NCI-H524 treated with DMSO at 0.1 percent for 48 hours (cell line): ENCODE measurements at regions not wholly inside any gene's neighbourhood (a gene's known extent, or its start where the extent isn't known, plus 50 kb on each side); places are given as distances from the start of the nearest gene placed in this dataset.

ENCODE experiments used
- DNase-seq: peaks from one replicate; lab custom pipeline; 2025; lab: John Stamatoyannopoulos, UW

DNA sequence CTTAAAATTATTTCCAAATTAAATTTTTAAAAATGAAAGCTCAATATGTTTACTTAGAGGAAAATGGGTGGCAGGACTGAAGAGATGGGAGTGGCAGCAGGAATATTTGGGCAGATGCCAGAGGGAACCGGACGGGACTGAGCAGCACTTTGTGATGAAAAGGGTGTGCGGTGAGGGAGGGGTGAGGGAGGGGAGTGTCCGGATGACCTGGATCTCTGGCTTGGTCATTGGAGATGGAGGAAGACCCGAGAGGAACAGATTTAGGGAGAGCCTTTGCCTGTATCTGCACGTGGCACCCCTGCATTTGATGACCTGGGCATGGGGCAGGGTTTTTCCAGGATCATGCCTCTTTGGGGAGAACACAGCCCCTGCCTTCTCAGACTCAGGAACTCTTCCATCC lies 201.1 kb upstream of the MVB12B start:
- no peak for DNase-seq

DNA sequence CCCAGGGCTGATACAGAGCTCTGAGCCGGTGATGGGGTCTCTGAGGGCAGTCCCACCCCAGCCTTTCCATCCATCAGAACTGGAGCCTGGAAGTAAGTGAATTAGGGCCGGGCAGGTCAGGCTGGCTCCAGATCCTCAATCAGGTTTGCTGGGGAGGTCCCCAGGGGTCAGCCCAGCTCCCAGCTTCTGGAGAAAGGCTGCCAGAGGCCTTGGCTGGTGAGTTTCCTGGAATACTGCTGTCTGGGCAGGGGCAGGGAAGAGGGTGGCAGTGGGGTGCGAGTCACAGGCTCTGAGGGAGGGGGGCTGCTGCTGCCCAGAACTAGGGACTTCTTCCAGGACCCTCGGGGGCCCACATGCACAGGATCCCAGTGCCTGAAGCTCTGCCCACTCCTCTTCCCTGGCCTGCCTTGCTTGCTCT lies 200.6 kb upstream of the MVB12B start:
- no peak for DNase-seq

DNA sequence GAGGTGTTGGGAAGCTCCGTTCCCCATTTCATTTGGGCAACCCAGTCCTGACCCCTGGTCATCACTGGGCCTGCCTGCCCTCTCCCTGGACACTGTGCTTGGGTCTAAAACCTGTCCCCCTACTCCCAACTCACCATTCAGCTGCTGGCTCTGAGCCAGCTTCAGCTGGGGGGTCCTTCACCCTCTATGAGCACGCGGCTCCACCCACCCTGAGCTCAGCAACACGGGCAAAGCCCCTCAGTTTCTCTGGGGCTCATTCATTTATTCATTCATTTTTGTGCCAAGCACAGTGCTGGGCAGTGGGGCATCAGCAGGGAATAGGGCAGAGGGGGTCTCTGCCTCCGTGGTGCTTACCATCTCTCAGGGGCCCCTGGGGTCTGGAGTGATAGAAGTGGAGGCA lies 199.8 kb upstream of the MVB12B start:
- no peak for DNase-seq

DNA sequence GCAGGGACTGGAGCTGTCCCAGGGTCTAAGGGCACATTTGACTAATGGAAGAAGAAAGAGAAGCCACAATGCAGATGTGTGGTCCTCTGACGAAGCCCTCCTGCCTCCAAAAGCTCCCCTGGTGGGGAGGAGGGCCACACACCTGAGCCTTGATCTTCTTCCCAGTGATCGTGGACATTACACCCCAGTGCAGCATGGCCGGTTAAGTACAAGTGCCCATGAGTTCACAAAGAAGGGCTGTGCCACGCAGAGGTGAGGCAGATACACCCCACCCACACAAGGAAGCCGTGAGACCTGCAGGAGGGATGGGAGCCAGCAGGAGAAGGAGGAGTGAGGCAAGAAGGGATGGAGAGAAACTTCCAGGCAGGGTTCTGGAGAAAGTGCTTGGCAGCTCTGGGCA lies 199.0 kb upstream of the MVB12B start:
- no peak for DNase-seq

DNA sequence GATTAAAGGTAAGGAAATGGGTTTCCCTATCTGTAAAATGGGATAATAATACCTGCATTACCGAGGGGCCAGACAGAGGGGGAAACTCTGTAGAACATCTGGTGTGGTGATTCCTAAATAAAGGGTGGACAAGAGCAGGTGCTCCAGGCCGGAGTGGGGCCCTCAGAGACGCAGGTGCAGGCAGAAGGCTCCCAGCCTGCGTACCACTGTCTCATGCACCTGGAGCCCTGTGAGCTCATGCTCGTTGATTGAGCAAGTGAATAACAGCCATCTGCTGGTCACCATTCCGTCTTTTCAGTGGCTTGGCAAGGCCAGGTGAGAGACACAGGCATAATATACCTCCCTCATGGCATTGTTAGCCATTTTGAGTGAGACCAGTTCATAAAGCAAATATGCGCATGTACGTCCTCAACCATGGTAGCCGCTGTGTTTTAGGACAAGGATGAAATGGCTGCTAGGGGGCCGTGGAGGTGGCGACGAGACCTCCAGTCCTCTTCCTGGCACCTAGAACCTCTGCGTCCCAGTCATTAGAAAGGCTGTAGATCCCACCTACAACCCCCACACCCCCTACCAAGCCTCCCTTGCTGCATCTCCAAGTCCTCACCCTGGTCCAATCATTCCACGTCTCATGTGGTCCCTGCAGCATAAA lies 198.0 kb upstream of the MVB12B start:
- no peak for DNase-seq

DNA sequence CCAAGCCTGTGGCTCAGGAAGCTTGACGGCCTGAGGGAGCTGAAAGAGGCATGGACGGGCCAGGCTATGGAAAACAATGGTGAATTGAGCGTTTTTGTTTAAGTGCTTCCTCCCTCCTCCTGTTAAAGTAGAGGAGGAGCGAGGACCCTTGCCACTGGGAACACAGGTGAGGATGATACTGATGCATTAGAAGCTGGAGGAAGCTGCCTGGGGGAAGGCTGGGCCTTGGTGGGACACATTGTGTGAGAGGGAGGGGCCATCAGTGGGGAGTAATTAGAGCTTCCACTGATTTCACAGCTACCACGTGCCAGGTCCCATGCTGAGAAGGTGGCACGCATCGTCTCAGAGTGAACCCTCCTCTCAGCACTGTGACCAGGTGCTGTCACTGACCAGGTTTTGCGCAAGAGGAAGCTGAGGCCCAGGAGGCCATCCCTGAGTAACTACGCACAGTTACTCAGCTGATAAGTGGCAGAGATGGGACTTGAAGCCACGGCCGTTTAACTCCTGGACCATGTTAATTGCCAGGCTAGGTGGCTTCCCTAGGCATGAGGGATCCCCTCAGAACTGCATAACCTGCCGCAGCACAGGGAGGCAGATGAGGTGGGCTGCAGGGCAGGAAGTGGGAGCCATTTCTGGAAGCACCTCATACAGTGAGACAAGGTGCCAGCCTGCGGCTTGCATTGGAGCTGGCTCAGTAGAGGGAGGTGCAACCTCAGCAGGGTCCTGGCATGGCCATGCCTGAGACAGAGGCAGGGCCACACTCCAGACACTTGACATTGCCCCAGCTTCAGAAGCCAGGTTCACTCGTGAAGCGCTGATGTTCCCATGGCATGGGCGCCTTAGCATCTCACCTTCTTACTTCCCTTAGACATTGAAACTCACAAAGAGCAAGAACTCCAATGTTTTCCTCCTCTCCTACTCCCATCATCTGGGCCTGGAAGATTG lies 195.3 kb upstream of the MVB12B start:
- DNase-seq = no peak

DNA sequence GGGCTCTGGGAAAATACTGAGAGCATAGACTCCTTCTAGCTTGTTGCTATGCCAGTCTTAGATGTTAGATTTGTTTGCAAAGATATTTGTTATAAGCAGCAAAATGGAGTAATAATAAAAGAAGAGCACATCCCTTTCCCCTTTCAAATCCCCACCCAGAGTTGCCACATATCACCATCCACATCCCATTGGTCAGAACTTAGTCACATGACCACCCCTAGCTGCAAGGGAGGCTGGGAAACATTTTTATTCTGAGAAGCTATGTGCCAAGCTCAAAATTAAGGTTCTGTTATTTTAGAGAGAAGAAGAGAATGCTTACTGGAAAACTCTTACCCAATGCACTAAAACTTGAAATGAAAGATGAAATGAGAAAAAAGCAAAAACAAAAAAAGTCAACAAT lies 193.9 kb upstream of the MVB12B start:
- DNase-seq = no peak

DNA sequence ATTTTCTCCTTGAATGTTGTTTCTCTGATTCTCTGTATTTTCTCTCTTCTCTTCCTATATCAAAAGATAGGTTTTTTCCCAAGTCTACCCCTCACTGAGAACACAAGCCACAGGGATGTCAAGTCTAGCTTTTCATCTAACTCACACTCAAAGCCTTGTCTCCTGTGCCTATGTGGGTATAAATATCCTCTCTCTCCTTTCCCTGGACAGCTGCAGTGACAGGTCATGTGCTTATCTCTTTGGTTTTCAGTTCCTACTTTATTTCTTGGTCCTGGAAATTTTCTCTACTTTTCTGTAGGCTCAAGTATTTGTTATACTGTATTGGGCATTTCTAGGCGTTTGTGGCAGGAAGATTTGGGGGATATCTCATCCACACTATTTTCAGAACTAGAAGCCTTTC lies 182.4 kb upstream of the MVB12B start:
- no peak for DNase-seq

DNA sequence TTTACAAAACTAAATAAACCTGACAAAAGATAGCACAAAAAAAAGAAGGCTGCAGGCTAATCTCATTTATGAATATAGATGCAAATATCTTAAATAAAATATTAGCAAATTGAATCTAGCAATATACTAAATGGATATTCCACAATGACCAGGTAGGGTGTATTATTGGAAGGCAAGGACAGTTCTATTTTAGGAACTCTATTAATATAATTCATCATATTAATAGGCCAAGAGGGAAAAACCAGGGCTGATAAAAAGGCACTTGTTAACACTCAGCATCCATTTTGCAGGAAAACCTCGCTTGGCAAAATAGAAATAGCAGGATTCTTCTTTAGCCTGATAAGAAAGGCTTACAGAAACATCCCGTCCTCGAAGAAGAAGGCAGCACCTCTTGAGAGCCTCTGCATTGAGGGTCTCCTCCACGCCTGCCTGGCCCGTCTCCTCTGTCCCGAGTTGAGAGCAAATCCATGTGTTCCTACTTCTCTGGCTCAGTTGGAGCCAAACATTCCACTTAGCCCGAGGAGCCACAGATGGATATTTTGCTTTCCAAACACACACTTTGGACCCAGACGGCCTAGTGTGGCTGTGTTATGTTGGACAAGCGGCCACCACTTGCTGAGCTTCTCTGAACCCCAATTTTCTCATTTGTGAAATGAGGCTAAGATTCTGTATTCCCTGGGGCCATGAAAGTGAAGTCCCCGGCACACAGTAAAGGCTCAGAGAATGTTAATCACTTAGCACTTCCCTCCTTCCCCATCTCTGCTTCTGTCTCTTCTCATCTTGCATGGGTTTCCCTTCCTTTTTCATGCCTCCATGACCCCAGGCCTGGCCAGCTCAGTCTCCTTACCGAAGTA lies 181.8 kb upstream of the MVB12B start:
- DNase-seq = no peak

DNA sequence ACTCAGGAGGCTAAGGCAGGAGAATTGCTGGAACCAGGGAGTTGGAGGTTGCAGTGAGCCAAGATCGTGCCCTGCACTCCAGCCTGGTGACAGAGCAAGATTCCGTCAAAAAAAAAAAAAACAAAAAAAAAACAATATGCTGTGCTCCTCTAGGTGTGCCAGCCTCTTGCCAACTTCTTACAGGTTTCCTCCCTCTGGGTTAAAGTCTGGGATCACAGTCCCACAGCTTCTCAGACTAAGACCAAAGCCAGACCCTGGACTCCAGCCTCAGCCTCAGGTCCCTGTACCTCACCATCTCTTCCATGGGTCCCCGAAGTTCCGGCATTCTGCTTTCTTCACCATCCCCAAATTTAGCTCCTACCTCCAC lies 180.8 kb upstream of the MVB12B start:
- no peak for DNase-seq

DNA sequence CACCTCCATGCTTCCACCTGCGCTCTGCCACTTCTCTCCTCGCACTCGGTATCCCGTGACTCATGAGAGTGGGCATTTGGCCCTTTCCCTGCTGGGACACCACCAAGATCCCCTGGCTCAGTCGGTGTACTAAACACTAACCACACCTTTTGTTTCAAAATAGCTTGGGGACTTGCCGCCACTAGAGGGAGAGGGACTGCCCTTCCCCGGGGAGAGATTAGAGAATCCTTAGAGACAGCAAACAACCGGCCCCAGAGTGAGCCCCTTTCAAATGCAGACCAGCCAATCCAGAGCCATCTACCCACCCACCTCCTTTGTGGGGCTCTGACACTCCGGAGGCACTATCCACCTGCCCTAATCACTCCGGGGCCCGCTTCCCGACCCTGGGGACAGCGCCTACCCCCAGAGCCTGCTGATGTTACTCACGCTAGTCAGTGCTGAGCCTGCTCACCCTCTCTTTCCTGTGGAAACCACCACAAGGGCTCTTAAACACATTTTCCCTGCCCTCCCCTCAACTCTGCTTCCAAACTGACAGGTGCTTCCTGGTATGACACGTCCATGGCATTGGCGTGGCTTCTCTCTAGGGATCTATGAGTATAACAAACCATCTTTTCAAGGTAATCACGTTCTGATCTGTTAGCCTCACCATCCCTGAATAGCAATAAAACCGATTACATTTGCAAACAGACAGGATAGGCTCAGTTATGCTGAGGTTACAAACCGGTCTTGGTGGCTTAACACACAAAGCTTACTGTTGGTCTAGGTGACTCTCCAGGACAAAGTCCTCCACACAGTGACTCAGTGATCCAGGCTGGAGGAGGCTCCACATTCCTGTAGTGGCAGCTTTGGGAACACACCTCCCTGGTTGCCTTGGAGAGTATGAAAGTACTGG lies 180.1 kb upstream of the MVB12B start:
- DNase-seq = peak; percentile 84

DNA sequence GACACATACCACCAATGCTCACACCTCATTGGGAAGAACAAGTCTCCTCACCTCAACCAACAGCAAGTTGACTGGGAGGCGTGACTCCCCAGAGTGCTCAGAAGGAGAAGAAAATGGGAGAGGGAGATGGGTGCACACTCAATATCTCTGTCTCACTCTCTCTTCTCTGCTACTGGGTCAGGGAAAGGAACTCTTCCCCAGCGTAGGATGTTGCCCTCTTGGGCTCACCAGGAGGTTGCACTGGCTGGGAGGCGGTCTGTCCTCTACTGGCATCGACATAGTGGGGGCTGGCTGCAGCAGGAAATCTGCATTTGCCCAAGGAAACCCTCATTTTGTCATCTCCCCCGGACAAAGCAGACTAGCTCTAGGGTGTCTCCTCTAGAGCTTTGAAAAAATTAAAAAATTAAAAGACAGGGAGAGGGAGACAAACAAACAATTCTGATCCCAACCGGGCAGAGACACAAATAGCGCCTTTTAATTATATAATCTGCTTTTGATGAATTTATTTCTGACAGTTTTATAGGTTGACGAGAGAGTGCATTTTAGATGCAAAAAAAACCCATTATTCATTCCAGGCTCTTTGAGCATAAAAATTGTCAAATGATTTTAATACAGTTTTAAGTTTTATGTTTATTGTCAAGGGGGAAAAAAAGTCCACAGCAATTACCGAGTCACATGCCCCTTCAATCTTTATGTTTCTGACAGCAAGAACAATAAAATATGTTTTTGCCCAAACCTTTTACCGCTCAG lies 179.3 kb upstream of the MVB12B start:
- DNase-seq = no peak

DNA sequence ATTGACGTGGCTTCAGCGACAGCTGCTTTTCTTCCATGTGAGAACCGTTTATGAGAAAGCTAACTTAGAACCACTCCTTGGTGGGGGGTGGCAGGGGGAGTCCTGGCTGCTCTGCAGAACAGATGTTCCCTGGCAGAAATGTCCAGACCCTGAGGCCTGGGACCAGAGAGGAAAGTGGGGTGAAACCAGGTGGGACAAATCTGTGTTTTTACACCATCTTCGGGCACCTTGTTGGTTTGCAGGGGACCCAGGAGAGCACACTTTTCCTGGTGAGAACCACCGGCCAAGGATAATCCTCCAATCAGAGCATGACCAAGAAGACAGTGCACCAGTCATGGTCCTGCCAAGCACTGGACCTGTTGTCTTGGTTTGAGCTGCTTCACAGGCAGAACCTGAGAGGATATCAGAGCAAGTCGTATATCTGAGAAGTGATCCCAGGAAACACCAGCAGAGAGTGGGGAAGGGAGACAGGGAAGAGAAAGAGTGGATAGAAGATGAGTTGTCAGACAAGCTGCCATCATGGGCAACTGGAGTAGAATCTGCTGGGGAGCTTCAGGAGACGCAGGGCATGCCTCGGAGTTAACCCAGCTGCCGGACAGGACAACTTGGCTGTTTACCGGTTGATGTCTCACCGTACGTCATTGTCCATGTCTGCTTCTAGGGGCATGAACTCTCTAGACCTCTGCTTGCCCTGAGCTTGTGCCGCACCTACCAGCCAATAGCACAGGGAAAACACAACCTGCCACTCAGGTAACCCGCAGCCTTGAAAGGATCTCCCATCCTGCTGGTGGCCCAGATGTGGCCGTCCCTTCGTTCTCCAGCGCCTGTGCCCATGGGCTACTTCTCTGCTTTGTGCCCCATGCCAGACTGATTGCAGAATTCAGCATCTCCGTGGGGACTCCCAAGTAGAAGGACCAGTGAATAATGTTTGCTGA lies 178.4 kb upstream of the MVB12B start:
- no peak for DNase-seq

DNA sequence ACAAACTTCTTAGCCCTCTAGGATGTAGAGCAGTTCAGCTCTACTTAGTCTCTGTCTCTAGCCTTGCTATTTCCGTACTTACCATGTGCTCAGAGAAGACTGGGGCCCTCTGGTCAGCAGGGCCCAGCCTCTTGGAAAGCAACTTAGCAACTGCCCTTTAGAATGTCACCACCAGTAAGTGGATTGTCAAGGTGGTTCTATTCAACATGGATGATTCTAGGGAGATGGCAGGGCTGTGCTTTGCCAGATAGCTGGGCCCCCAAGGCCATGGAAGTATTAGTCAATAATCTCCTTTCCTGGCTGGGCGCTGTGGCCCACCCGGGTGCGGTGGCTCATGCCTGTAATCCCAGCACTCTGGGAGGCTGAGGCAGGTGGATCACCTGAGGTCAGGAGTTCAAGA lies 177.6 kb upstream of the MVB12B start:
- DNase-seq = no peak

DNA sequence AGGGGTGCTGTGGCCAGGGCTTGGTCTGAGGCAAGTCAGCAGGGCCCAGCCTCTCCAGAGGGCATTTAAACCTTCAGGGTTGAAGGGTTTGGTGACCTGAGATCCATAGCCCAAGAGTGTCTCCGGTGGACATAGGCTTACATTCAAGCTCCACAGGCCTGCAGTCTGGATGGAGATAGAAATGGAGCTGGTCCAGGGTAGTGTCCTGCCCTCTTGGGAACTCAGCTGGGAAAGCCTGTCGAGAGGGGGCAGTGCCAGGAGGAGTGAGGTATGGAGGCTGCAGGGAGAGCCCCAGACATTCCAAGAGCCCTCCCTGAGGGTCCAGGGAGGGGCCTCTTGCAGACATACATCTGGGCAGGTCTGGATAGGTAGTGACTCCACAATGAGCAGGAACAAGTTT lies 177.0 kb upstream of the MVB12B start:
- no peak for DNase-seq

DNA sequence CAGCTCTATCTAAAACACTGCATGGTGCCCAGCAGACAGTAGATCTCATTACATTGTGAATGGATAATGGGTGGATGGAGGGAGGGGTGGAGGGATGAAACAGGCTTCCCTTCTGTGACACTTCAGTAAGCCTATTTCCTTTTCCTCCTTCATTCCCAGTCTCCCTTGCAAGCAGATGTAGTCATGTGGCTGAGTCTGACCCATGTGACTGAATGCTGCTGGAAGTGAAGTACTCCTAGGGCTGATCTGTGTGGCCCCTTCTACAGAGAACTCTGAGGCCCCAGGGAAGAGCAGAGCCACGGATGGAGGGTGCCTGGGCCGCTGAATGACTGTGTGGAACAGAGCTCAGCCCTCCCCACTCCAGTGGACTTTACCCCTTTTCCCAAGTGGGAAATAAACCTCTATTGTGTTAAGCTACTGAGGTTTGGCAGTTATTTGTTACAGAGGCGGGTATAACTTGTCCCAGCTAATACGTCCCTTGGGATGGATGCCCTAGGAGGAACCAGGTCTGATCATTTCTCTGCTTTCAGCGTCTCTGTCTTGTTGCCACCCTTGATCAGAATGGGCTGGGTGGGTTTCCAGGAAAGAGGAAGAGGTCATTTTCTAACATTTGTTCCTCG lies 176.1 kb upstream of the MVB12B start:
- DNase-seq = no peak

DNA sequence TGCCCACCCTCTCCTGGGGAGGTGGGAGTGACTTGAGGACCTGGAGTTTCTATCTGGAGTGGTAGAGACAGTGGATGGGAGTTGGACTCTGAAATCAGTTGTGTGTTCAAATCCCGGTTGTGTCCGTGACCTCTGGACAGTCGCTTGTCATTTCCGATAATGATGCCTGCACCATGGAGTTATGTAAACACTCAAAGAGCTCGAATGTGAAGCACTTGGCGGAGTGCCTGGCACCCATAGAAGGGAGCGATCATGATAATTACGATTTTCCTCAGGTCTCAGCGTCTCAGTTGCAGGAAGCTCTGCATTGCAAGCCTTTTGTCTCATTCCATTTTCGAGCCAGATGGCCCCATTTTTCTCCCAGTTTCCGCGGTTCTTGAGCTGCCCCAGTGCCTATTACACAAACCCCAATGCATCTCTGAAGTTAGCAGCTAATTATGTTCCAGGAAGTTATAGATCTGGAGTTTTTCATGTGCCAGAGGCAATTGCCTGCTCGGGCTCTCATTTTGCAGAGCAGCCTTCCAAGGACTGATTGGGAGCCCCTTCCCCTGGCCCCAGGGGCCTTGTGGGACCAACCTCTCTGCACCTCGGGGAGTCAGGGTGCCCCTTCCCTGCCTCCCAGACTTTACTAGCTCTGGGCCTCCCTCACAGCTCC lies 175.5 kb upstream of the MVB12B start:
- DNase-seq = no peak

DNA sequence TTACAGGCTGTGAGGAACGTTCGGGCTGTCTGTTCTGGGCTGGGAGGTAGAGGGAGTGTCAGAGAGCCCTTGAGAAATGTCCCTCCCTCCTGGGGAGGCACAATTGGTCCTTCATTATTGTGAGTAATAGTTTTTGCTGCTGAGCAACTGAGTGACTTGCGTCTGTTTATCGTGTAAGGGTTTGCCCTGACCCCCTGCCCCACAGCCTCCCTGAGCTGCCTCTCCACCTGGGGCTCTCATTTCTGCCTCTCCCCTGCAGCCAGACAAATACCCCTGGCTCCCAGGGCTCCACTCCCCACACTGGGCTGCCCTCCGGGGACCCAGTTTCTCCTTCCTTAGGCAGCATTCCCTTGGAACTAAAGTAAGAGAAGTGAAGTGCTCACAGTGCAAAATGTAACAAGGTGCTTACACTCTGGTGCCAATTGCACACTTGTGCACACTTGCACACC lies 174.9 kb upstream of the MVB12B start:
- no peak for DNase-seq
